ENCODE measurements at regions not wholly inside any gene's neighbourhood (a gene's known extent, or its start where the extent isn't known, plus 50 kb on each side); places are given as distances from the start of the nearest gene placed in this dataset.

- peak; percentile 96 for TF ChIP-seq HNRNPUL1 (IDR thresholded peaks at IDR 0.05; ENCODE audit: low read depth, low read length)
- 0 out of 2 replicates have a peak, but pooled peaks have one; percentile 40 for TF ChIP-seq POGZ (CRISPR knock-in tag; IDR thresholded peaks at IDR 0.05)
- TF ChIP-seq MIXL1 (CRISPR knock-in tag; IDR thresholded peaks at IDR 0.05) = peak; percentile 73
- TF ChIP-seq ARID3A (IDR thresholded peaks at IDR 0.05; ENCODE audit: low read depth, low read length) = 0 out of 2 replicates have a peak, but pooled peaks have one; percentile 36
- TF ChIP-seq ZFP82 (CRISPR knock-in tag; IDR thresholded peaks at IDR 0.05; ENCODE audit: borderline replicate concordance) = no peak
- peak; percentile 85 for TF ChIP-seq PAXIP1 (CRISPR knock-in tag; conservative IDR thresholded peaks at IDR 0.05)
- TF ChIP-seq KDM6A (CRISPR knock-in tag; IDR thresholded peaks at IDR 0.05; ENCODE audit: low read depth) = peak; percentile 69
- 0 out of 2 replicates have a peak, but pooled peaks have one; percentile 11 for TF ChIP-seq BCL6 (CRISPR knock-in tag; IDR thresholded peaks at IDR 0.05)
- no peak for TF ChIP-seq ATAD3A (CRISPR knock-in tag; IDR thresholded peaks at IDR 0.05)
- no peak for TF ChIP-seq XRCC5 (optimal IDR thresholded peaks at IDR 0.05; ENCODE audit: low read length)
- TF ChIP-seq FOXA1 (IDR thresholded peaks at IDR 0.05) = no peak
- peak; percentile 77 for TF ChIP-seq FOXA1 (CRISPR knock-in tag; IDR thresholded peaks at IDR 0.05)
- no peak for TF ChIP-seq HNRNPL (IDR thresholded peaks at IDR 0.05; ENCODE audit: low read depth, low read length)
- TF ChIP-seq MNT (IDR thresholded peaks at IDR 0.05) = no peak
- peak; percentile 51; the same call in 1 of the 2 replicates for TF ChIP-seq HMG20A (CRISPR knock-in tag; IDR thresholded peaks at IDR 0.05; ENCODE audit: borderline replicate concordance)
- peak; percentile 79 for TF ChIP-seq HNF1A (IDR thresholded peaks at IDR 0.05; ENCODE audit: low read depth)
- TF ChIP-seq HNF1A (CRISPR knock-in tag; IDR thresholded peaks at IDR 0.05; ENCODE audit: borderline replicate concordance) = peak; percentile 47; the same call in 1 of the 2 replicates
- TF ChIP-seq FOXA3 (CRISPR knock-in tag; IDR thresholded peaks at IDR 0.05) = peak; percentile 77
- no peak for TF ChIP-seq SOX13 (IDR thresholded peaks at IDR 0.05)
- TF ChIP-seq SOX13 (CRISPR knock-in tag; conservative IDR thresholded peaks at IDR 0.05 in 1 of 2, IDR thresholded peaks at IDR 0.05 in 1 of 2) = 0 out of 4 replicates have a peak, but pooled peaks of 1 of the 2 experiments have one; percentile 17
- no peak for TF ChIP-seq FOSL1 (CRISPR knock-in tag; IDR thresholded peaks at IDR 0.05; ENCODE audit: borderline replicate concordance)
Observed at GRCh38 chr6:103344554-103345163, 1515.1 kb downstream of the HACE1 start (continued).

Data from HepG2 (cell line).